ENCODE measurements at regions not wholly inside any gene's neighbourhood (a gene's known extent, or its start where the extent isn't known, plus 50 kb on each side); places are given as distances from the start of the nearest gene placed in this dataset.

GRCh38 chr21:35233756-35234155 is 184.7 kb upstream of the RUNX1 start (continued):
- no peak for TF ChIP-seq CTCF (IDR thresholded peaks at IDR 0.05)

- FAIRE-seq (no peak), DNase-seq (ENCODE audit: low read depth in 1 of 2, low spot score in 1 of 2) (peak in 1 of 2 experiments; percentile 19), ATAC-seq (no peak)
- Histone ChIP-seq H3K4me1 (peaks cover 10% of the 10 kb centered on the region; the same call in 1 of the 3 replicates), H3K4me2 (peak overlapping the region; percentile 43), H3K9me3 (no peaks in the 10 kb centered on the region), H3K4me3 (no peak overlapping the region), H3K27ac (peak overlapping the region in 1 of 2 experiments; percentile 46; a peak in 1 of 6 replicates)
- ChIA-PET POLR2A (interaction anchor here (0.6 kb wide), 1 partner anchor 186 kb away, joined by 5 read pairs; no protein-coding TSS in a partner anchor), CTCF (interaction anchor here (0.5 to 1.4 kb wide), 3 partner anchors 17 to 540 kb away, joined by 3 to 4 read pairs (median 3); no protein-coding TSS in a partner anchor)
- 32% methylated on average over 11 of the region's 11 CpGs for WGBS (ENCODE audit: missing lambda C conversion rate)
- no peak for TF ChIP-seq NR3C1 (IDR thresholded peaks at IDR 0.05)
- TF ChIP-seq FOSL2 (IDR thresholded peaks at IDR 0.05), result 0 out of 2 replicates have a peak, but pooled peaks have one; percentile 34
- no peak for TF ChIP-seq FOSL2 (CRISPR knock-in tag; IDR thresholded peaks at IDR 0.05)
Measured at GRCh38 chr21:35232545-35233176, 183.6 kb upstream of the RUNX1 start.

- POLR2A ChIA-PET, result no interaction called here
- no peak for FAIRE-seq
- H3K4me3 ChIP-seq, result no peak overlapping the region
- no peaks in the 10 kb centered on the region for H3K9me3 ChIP-seq
- no peak overlapping the region for H3K4me2 ChIP-seq
- WGBS (ENCODE audit: missing lambda C conversion rate), result 7% methylated on average over 1 of the region's 2 CpGs
- CTCF ChIA-PET, result interaction anchor here (1.1 kb wide), 1 partner anchor 25 kb away, joined by 3 read pairs; no protein-coding TSS in a partner anchor
- ATAC-seq, result no peak
- no peak overlapping the region for H3K27ac ChIP-seq
- DNase-seq (ENCODE audit: low read depth in 1 of 2, low spot score in 1 of 2), result no peak
- TF ChIP-seq EHMT2 (IDR thresholded peaks at IDR 0.05; ENCODE audit: low read depth) (no peak), NR3C1 (IDR thresholded peaks at IDR 0.05) (no peak), RCOR1 (IDR thresholded peaks at IDR 0.05; ENCODE audit: low read depth, low read length) (no peak), RARB (CRISPR knock-in tag; IDR thresholded peaks at IDR 0.05) (no peak), CBX2 (IDR thresholded peaks at IDR 0.05; ENCODE audit: borderline replicate concordance, low read depth) (no peak), POLR2AphosphoS2 (conservative IDR thresholded peaks at IDR 0.05; ENCODE audit: low read length) (no peak), HOXA7 (CRISPR knock-in tag; IDR thresholded peaks at IDR 0.05) (no peak)
- H3K4me1 ChIP-seq, result peaks cover 10% of the 10 kb centered on the region; the same call in 1 of the 3 replicates
Measured at GRCh38 chr21:35231090-35231489, 182.0 kb upstream of the RUNX1 start.

GRCh38 chr21:35229290-35229689 is 180.2 kb upstream of the RUNX1 start:
- H3K9me3 ChIP-seq, result no peaks in the 10 kb centered on the region
- no peak overlapping the region for H3K4me2 ChIP-seq
- WGBS (ENCODE audit: missing lambda C conversion rate), result 78% methylated on average over 3 of the region's 3 CpGs
- H3K4me1 ChIP-seq, result peaks cover 10% of the 10 kb centered on the region; the same call in 1 of the 3 replicates
- H3K4me3 ChIP-seq, result no peak overlapping the region
- DNase-seq (ENCODE audit: low read depth in 1 of 2, low spot score in 1 of 2) (no peak), FAIRE-seq (no peak), ATAC-seq (no peak)
- ChIA-PET POLR2A (no interaction called here), CTCF (no interaction called here)
- H3K27ac ChIP-seq, result no peak overlapping the region
- TF ChIP-seq, protein P1, sequence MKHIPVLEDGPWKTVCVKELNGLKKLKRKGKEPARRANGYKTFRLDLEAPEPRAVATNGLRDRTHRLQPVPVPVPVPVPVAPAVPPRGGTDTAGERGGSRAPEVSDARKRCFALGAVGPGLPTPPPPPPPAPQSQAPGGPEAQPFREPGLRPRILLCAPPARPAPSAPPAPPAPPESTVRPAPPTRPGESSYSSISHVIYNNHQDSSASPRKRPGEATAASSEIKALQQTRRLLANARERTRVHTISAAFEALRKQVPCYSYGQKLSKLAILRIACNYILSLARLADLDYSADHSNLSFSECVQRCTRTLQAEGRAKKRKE (CRISPR knock-in tag; IDR thresholded peaks at IDR 0.05; ENCODE audit: low read depth), result no peak
- TF ChIP-seq ZFP36 (IDR thresholded peaks at IDR 0.05; ENCODE audit: borderline replicate concordance, partially characterized antibody) (no peak), MAZ (IDR thresholded peaks at IDR 0.05; ENCODE audit: borderline replicate concordance, low read depth, low read length) (no peak), CBX2 (IDR thresholded peaks at IDR 0.05; ENCODE audit: borderline replicate concordance, low read depth) (no peak), RFX5 (IDR thresholded peaks at IDR 0.05) (no peak), NFE2L2 (conservative IDR thresholded peaks at IDR 0.05; ENCODE audit: low read length) (no peak), EHMT2 (IDR thresholded peaks at IDR 0.05; ENCODE audit: low read depth) (no peak), RCOR1 (IDR thresholded peaks at IDR 0.05; ENCODE audit: low read depth, low read length) (no peak), RNF2 (IDR thresholded peaks at IDR 0.05; ENCODE audit: borderline replicate concordance, low read depth) (no peak), JUN (IDR thresholded peaks at IDR 0.05) (no peak), TP53 (CRISPR knock-in tag; IDR thresholded peaks at IDR 0.05) (no peak), TFCP2L1 (CRISPR knock-in tag; IDR thresholded peaks at IDR 0.05) (no peak), REST (IDR thresholded peaks at IDR 0.05) (no peak)

Measured in A549 (cell line).